OCI-LY7 (cell line): ENCODE measurements at regions not wholly inside any gene's neighbourhood (a gene's known extent, or its start where the extent isn't known, plus 50 kb on each side); places are given as distances from the start of the nearest gene placed in this dataset.

ENCODE experiments used
- BruUV-seq: library from RNA; stranded (reverse); fragments of 400-500 nt; replicated peaks from 2 replicates; lab custom pipeline; 2021; lab: Mats Ljungman, UMichigan
- CTCF ChIA-PET: fragments of 300-600 bp; sonication (Branson Sonifier 250); formaldehyde crosslinking; loops from one replicate; lab custom pipeline; 2022; ENCODE audit warnings: antibody characterized with exemption; ENCODE audit not compliant: unreplicated experiment; lab: Charles Lee
- POLR2A ChIA-PET: fragments of 300-600 bp; sonication (Branson Sonifier 250); formaldehyde crosslinking; loops from one replicate; lab custom pipeline; 2022; ENCODE audit warnings: antibody characterized with exemption; lab: Charles Lee
- DNase-seq: peaks from one replicate; pipeline ENCODE4 v3.0.0-alpha.2; 2015; ENCODE audit warnings: low spot score
- H2AFZ ChIP-seq: fragments of 200-600 bp; sonication (generic), shearing (Covaris generic); 2 replicates; pipeline ENCODE4 v1.6.1; 2014; ENCODE audit warnings: mild to moderate bottlenecking, antibody characterized with exemption, low read length, moderate library complexity
- H3K27ac ChIP-seq: fragments of 200-600 bp; sonication (generic); 2 replicates; pipeline ENCODE4 v1.5.1; 2014; ENCODE audit warnings: mixed run types, low read depth, mild to moderate bottlenecking, moderate library complexity, low read length, inconsistent platforms; ENCODE audit not compliant: poor library complexity, severe bottlenecking
- H3K36me3 ChIP-seq: fragments of 200-600 bp; sonication (generic); 2 replicates; pipeline ENCODE4 v1.6.1; 2014; ENCODE audit warnings: mild to moderate bottlenecking, antibody characterized with exemption, low read length, moderate library complexity, mixed read lengths; ENCODE audit not compliant: insufficient read depth
- H3K4me1 ChIP-seq: fragments of 200-600 bp; sonication (generic); 2 replicates; pipeline ENCODE4 v1.5.1; 2014; ENCODE audit warnings: mild to moderate bottlenecking, low read length; ENCODE audit not compliant: insufficient read depth, poor library complexity, severe bottlenecking
- H3K4me2 ChIP-seq: fragments of 200-600 bp; sonication (generic); 2 replicates; pipeline ENCODE4 v1.6.1; 2014; ENCODE audit warnings: mild to moderate bottlenecking, low read length
- H3K4me3 ChIP-seq: fragments of 200-600 bp; sonication (generic); 2 replicates; pipeline ENCODE4 v1.5.1; 2014; ENCODE audit warnings: mild to moderate bottlenecking, low read depth, low read length; ENCODE audit not compliant: poor library complexity, severe bottlenecking
- H3K79me2 ChIP-seq: fragments of 200-600 bp; sonication (generic); 2 replicates; pipeline ENCODE4 v1.6.1; 2016; ENCODE audit warnings: low read depth, mild to moderate bottlenecking, low read length, moderate library complexity, mixed read lengths; ENCODE audit not compliant: insufficient read depth
- H3K9me2 ChIP-seq: fragments of 200-600 bp; sonication (generic); 2 replicates; pipeline ENCODE4 v1.6.1; 2016; ENCODE audit warnings: mild to moderate bottlenecking, low read length, mixed read lengths; ENCODE audit not compliant: insufficient read depth
- H3K9me3 ChIP-seq: fragments of 200-600 bp; sonication (generic); 2 replicates; pipeline ENCODE4 v1.6.1; 2014; ENCODE audit warnings: mild to moderate bottlenecking, mixed run types, low read length, mixed read lengths
- H4K20me1 ChIP-seq: fragments of 200-600 bp; sonication (generic); 2 replicates; pipeline ENCODE4 v1.6.1; 2014; ENCODE audit warnings: mild to moderate bottlenecking, antibody characterized with exemption, low read length, moderate library complexity, mixed read lengths; ENCODE audit not compliant: insufficient read depth
- CTCF ChIP-seq: fragments of 200-600 bp; sonication (generic); conservative IDR thresholded peaks from 2 replicates; pipeline ENCODE4 v1.5.1; 2014; ENCODE audit warnings: mild to moderate bottlenecking, antibody characterized with exemption, low read length, moderate library complexity, mixed read lengths
- EZH2phosphoT487 ChIP-seq: fragments of 200-600 bp; sonication (generic); IDR thresholded peaks from 2 replicates; pipeline ENCODE4 v1.6.1; 2018; ENCODE audit warnings: low read depth, borderline replicate concordance, mild to moderate bottlenecking, mixed run types, antibody characterized with exemption, low read length, moderate library complexity, mixed read lengths
- intact Hi-C: fragments of 100-400 bp; cut with micrococcal nuclease; formaldehyde crosslinking; loops from one replicate; pipeline ENCODE4 v1.10.0; 2022; ENCODE audit not compliant: unreplicated experiment

- Histone ChIP-seq H3K79me2 (no peaks in the 10 kb centered on the region), H3K4me1 (no peaks in the 10 kb centered on the region), H3K4me2 (no peak overlapping the region), H3K9me2 (no peaks in the 10 kb centered on the region), H3K9me3 (no peaks in the 10 kb centered on the region), H2AFZ (no peak overlapping the region), H3K4me3 (no peak overlapping the region), H4K20me1 (no peaks in the 10 kb centered on the region), H3K36me3 (no peaks in the 10 kb centered on the region), H3K27ac (no peak overlapping the region)
- DNase-seq: no peak
- POLR2A ChIA-PET: no interaction called here
- CTCF ChIA-PET: no interaction called here
- no TSS peak for BruUV-seq
- TF ChIP-seq CTCF (no peak), EZH2phosphoT487 (no peak)
- intact Hi-C loops: no loop called here
Measured at GRCh38 chr1:115454837-115455511, 116.9 kb upstream of the NGF start.

GRCh38 chr1:115453666-115454065 lies 115.6 kb upstream of the NGF start:
- Histone ChIP-seq H3K9me3 (no peaks in the 10 kb centered on the region), H2AFZ (no peak overlapping the region), H4K20me1 (no peaks in the 10 kb centered on the region), H3K9me2 (no peaks in the 10 kb centered on the region), H3K4me2 (no peak overlapping the region), H3K4me3 (no peak overlapping the region), H3K79me2 (no peaks in the 10 kb centered on the region), H3K27ac (no peak overlapping the region), H3K36me3 (no peaks in the 10 kb centered on the region), H3K4me1 (no peaks in the 10 kb centered on the region)
- no peak for DNase-seq
- TF ChIP-seq EZH2phosphoT487: no peak
- no peak for TF ChIP-seq CTCF
- intact Hi-C loops: no loop called here
- POLR2A ChIA-PET: no interaction called here
- CTCF ChIA-PET: no interaction called here
- no TSS peak for BruUV-seq

GRCh38 chr1:115452600-115453329 lies 114.7 kb upstream of the NGF start:
- CTCF ChIA-PET: no interaction called here
- Histone ChIP-seq H3K4me2 (no peak overlapping the region), H3K4me1 (no peaks in the 10 kb centered on the region), H2AFZ (no peak overlapping the region), H3K27ac (no peak overlapping the region), H4K20me1 (no peaks in the 10 kb centered on the region), H3K9me2 (no peaks in the 10 kb centered on the region), H3K9me3 (no peaks in the 10 kb centered on the region), H3K79me2 (no peaks in the 10 kb centered on the region), H3K4me3 (no peak overlapping the region), H3K36me3 (no peaks in the 10 kb centered on the region)
- DNase-seq: no peak
- POLR2A ChIA-PET: no interaction called here
- BruUV-seq: no TSS peak
- intact Hi-C loops: no loop called here
- TF ChIP-seq CTCF (no peak), EZH2phosphoT487 (no peak)
